ENCODE measurements at regions not wholly inside any gene's neighbourhood (a gene's known extent, or its start where the extent isn't known, plus 50 kb on each side); places are given as distances from the start of the nearest gene placed in this dataset.
"Not testable (repeated sequence)": the region's sequence is repeated elsewhere in the genome, so short reads cannot be mapped to it uniquely, and the experiment has no call there.

GRCh38 chrY:15871570-15871969, 1347.2 kb downstream of the NLGN4Y start:
- no peak for DNase-seq

GRCh38 chrY:15875881-15876280, 1351.6 kb downstream of the NLGN4Y start:
- DNase-seq = not testable (repeated sequence)

- not testable (repeated sequence) for DNase-seq
Measured at GRCh38 chrY:15903524-15903923, 1379.2 kb downstream of the NLGN4Y start.

DNA sequence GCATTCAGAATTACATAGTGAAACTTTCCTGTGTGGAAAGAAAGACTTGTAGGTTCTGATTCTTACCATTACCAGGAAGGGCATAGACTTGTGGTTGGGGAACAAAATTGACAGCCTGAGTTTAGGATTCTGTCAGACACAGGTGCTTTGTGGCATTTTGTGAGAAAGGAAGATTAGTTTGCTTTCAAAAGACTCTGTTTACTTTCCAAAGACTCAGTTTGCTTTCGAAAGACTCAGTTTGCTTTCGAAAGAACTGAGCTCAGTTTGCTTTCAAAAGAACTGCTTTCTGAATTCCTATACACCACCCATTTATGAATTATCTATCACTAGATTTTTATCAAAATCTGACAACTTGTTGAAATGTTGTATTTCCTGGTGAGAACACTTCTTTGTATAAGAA, 1381.2 kb downstream of the NLGN4Y start:
- no peak for DNase-seq

DNA sequence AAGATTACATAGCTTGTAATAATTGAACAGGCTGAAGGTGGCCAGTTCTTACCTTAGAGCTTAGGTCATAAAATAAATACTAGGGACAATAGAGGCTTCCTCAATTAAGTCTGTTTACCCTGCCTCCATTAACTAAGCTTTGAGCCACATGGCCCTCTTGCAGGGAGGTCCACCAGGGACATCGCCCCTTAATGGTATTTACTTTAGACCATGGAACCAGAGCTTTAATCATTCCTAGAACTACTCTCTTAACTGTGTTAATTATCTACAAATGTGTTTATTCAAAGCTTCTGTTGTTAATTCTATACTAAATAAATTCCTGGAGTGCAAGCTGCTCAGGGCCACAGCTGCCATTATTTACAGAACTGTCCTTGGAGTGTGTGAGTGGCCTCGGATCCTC, 1402.2 kb downstream of the NLGN4Y start:
- no peak for DNase-seq

DNA sequence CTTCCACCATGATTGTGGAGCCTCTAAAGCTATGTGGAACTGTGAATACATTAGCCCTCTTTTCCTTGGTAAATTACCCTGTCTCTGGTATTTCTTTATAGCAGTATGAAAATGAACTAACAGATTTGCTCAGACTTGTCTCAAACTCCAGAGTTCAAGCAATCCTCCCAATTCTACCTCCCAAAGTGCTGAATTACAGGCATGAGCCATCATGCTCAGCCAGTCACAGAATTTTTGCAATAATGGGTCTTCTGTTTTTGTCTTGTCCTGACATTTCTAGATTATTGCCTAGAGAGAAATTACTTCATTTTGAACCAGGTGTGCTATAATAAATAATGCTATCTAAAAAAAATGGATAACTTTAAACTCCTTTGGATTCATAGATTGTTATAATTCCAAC, 1414.5 kb downstream of the NLGN4Y start:
- DNase-seq = no peak

DNA sequence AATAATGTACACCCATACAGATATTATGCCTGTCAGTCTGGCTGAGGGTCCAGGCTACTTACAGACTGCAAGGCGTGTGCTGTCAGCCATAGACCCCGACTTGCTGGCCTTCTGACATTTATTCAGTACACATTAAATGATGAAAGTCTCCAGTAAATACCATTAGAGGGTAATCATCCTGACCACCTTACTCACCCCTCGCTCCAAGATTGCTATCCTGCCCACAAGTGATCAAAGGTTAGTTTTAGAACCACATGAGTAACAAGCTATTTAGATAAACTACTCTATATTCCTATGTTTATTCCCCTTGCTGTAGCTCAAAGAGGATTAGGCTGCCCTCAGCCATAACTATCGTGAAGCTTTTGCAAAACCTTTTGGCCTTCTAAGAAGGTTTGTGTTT, 1426.7 kb downstream of the NLGN4Y start:
- peak; percentile 12 for DNase-seq

- DNase-seq = no peak
Measured at GRCh38 chrY:15968800-15969199, 1444.5 kb downstream of the NLGN4Y start.

GRCh38 chrY:15973200-15973599, 1448.9 kb downstream of the NLGN4Y start:
- DNase-seq = no peak

DNA sequence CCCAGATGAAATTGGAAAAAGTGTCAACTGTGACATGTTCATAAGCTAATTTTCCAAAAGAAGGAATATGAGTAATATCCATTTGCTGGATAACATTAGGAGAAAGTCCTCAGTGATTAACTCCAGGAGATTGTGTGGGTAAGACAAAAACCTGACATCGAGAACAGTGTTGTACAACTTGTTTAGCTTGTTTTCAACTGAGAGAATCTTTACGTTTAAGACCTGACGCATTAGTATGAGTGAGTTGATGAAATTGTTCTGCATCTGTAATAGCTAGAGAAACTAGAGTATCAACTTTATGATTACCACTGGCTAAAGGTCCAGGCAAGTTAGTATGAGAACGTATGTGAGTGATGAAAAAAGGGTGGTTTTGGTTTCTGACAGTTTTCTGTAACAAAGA, 1452.4 kb downstream of the NLGN4Y start:
- DNase-seq = no peak

- DNase-seq = peak; percentile 1
Measured at GRCh38 chrY:15978503-15978902, 1454.2 kb downstream of the NLGN4Y start.

GRCh38 chrY:15984651-15985398, 1460.5 kb downstream of the NLGN4Y start:
- DNase-seq = no peak

GRCh38 chrY:15996014-15996413, 1471.7 kb downstream of the NLGN4Y start:
- no peak for DNase-seq

- peak; percentile 3 for DNase-seq
Measured at GRCh38 chrY:16000751-16001150, 1476.4 kb downstream of the NLGN4Y start.

DNA sequence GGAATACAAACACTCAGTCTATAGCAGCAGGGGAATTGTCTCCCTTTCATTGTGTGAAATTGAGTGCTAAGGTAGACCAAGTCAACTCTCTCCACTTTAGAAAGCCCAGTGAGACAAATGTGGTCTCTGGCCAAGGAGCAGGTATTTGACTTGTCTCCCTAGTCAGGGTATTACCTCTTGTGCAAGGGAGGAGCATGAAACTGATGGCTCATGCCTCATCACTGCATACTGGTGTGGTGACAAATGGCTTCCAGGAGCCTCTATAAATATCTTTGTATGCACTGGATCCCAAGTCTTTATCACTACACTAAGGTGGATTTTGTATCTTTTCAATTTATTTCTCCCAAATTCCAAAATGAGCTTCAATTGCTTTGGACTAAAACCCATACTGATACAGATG, 1477.6 kb downstream of the NLGN4Y start:
- no peak for DNase-seq

DNA sequence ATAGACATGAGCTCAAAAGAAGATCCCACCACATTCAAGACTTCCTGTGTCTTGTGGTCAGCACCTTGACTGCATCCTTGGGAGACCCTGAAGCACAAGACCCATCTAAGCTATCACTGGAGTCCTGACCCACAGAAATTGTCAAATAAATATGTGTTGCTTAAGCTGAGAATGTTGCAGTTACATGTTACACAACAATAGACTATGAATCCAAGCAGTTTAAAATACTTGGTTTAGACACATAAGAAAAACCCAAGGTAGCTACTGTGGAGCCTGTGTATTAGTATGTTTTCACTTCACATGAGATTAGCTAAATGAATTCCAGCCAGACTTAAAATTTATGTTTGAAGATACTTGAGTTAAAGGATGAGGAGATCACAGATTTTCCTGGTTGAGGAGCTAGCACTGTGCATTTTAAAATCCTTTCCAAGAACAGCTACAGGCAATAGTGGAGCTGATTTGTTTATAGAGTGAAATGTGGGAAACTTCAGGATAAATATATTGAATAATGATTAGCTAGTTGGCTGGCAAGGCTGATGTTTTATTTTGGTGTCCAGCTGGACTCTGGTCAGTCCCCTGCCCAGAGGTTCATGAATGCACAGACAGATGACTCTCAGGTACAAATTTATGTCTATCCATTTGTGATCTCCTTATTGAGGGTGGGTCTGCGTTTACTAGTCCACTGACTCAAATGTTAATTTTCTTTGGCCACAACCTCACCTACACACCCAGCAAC, 1527.7 kb downstream of the NLGN4Y start:
- DNase-seq = no peak

- no peak for DNase-seq
Measured at GRCh38 chrY:16060141-16060540, 1535.8 kb downstream of the NLGN4Y start.

- DNase-seq = no peak
Measured at GRCh38 chrY:16060686-16061085, 1536.4 kb downstream of the NLGN4Y start.

GRCh38 chrY:16071957-16072356, 1547.6 kb downstream of the NLGN4Y start:
- DNase-seq = no peak

DNA sequence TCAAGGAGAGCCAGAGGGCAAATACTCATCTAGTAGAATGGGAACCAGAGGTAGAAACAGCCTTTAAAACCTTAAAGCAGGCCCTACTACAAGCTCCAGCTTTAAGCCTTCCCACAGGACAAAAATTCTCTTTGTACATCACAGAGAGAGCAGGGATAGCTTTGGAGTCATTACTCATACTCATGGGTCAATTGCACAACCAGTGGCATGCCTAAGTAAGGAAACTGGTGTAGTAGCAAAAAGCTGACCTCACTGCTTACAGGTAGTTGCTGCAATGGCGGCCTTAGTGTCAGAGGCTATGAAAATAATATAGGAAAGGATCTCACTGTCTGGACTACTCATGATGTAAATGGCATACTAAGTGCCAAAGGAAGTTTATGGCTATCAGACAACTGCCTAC, 1551.4 kb downstream of the NLGN4Y start:
- DNase-seq = peak; percentile 9

DNA sequence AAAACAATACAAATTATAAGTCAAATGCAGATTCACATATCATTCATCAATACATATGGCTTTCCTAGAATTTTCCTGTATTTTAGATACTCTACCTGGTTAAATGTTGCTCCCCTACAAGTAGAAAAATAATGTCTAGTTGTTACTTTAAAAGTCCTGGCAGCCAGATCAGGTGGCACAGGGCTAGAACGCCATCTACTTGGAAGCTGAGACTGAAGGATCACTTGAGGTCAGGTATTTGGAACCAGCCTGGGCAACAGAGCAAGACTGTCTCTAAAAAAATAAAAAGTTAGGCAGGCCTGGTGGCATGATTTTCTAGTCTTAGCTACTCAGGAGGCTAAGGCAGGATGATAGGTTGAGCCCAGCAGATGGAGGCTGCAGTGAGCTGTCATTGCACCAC, 1573.0 kb downstream of the NLGN4Y start:
- no peak for DNase-seq

DNA sequence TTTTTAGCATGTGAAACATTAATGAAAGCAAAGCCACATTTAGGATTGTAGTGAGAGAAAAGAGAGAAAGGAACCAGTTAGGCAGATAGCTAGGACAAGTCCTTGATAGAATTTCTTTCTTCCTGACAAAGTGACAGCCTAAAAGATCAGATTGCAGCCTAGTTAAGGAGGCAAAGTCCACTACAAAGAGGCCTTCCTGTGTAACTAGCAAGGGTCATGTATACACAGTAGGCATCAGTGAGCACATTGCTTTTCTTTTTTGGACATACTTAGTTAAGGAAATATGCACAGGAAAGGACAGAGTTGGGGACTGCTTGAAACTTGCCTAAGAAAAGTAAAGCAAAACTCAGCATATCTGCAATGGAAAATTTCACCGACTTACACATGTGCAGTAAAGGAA, 1577.5 kb downstream of the NLGN4Y start:
- DNase-seq = no peak

- DNase-seq = no peak
Measured at GRCh38 chrY:16106613-16107012, 1582.3 kb downstream of the NLGN4Y start.

GRCh38 chrY:16108839-16109238, 1584.5 kb downstream of the NLGN4Y start:
- DNase-seq = no peak

DNA sequence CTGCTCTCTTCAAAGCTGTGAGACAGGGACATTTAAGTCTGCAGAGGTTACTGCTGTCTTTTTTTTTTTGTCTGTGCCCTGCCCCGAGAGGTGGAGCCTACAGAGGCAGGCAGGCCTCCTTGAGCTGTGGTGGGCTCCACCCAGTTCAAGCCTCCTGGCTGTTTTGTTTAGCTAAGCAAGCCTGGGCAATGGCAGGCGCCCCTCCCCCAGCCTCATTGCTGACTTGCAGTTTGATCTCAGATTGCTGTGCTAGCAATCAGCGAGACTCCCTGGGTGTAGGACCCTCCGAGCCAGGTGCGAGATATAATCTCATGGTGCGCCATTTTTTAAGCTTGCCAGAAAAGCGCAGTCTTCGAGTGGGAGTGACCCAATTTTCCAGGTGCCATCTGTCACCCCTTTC, 1595.8 kb downstream of the NLGN4Y start:
- not testable (repeated sequence) for DNase-seq
